ENCODE measurements at regions not wholly inside any gene's neighbourhood (a gene's known extent, or its start where the extent isn't known, plus 50 kb on each side); places are given as distances from the start of the nearest gene placed in this dataset.

GRCh38 chr20:37579106-37579505 is 51.4 kb upstream of the BLCAP start:
- Histone ChIP-seq H3K27ac (ENCODE audit: low read length) (no peak overlapping the region), H3K4me1 (ENCODE audit: control insufficient read depth, insufficient read depth, low read length) (no peaks in the 10 kb centered on the region), H3K27me3 (ENCODE audit: control insufficient read depth in 1 of 2, insufficient read depth in 2 of 2, low read length in 2 of 2) (peaks cover 12% of the 10 kb centered on the region in 2 donors), H3K4me3 (ENCODE audit: low read length in 2 of 2) (no peak overlapping the region), H3K9me3 (ENCODE audit: control insufficient read depth in 2 of 2, low read length in 2 of 2) (no peaks in the 10 kb centered on the region), H3K9ac (ENCODE audit: low read length in 2 of 2) (no peak overlapping the region), H3K36me3 (ENCODE audit: control insufficient read depth in 2 of 2, insufficient read depth in 2 of 2, low read length in 2 of 2) (no peaks in the 10 kb centered on the region)

DNA sequence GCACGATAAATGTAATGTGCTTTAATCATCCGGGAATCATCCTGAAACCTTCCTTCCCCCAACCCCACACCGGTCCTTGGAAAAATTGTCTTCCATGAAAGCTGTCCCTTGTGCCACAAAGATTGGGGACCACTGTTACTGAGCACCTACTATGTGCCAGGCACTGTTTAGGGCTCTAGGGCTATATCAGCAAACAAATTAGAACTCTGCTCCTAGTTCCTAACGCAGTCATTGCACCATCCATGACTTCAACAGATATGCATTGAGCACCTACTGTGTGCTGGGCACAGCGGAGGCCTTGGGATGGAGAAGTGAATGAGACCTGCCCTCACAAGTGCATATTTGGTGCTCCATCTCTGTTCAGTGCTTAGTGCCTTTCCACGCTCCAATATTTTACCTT is 50.3 kb upstream of the BLCAP start:
- Histone ChIP-seq H3K4me1 (ENCODE audit: control insufficient read depth, insufficient read depth, low read length) (no peaks in the 10 kb centered on the region), H3K9ac (ENCODE audit: low read length in 2 of 2) (no peak overlapping the region), H3K9me3 (ENCODE audit: control insufficient read depth in 2 of 2, low read length in 2 of 2) (no peaks in the 10 kb centered on the region), H3K36me3 (ENCODE audit: control insufficient read depth in 2 of 2, insufficient read depth in 2 of 2, low read length in 2 of 2) (no peaks in the 10 kb centered on the region), H3K27me3 (ENCODE audit: control insufficient read depth in 1 of 2, insufficient read depth in 2 of 2, low read length in 2 of 2) (peaks cover 14 to 16% of the 10 kb centered on the region in 2 donors), H3K4me3 (ENCODE audit: low read length in 2 of 2) (no peak overlapping the region), H3K27ac (ENCODE audit: low read length) (no peak overlapping the region)
